ENCODE measurements at regions not wholly inside any gene's neighbourhood (a gene's known extent, or its start where the extent isn't known, plus 50 kb on each side); places are given as distances from the start of the nearest gene placed in this dataset.

DNA sequence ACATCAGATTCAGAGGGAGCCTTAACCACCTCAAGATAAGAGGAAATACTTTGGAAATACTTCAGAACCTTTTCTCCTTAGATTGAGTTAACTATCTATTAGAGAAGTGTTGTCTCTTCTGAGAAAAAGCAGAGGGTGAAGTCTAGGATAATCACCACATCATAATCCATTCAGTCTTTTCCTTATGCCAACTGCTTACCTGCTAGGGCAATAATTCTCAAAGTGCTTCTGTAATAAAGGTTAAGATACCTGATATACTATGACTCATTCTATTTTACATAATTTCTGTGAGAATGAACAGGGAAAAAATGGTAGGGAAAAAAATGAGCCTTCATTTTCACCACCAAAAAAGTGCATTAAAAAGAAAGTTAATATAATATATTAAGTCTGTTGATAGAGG lies 70.1 kb upstream of the LOC128125822 start:
- TF ChIP-seq CTCF (conservative IDR thresholded peaks at IDR 0.05 in 1 of 2, IDR thresholded peaks at IDR 0.05 in 1 of 2; ENCODE audit: low read depth in 1 of 2, low read length in 2 of 2) (no peak), EZH2 (IDR thresholded peaks at IDR 0.05; ENCODE audit: low read length, missing control alignments) (no peak)
